ENCODE measurements at regions not wholly inside any gene's neighbourhood (a gene's known extent, or its start where the extent isn't known, plus 50 kb on each side); places are given as distances from the start of the nearest gene placed in this dataset.
"Not testable (repeated sequence)": the region's sequence is repeated elsewhere in the genome, so short reads cannot be mapped to it uniquely, and the experiment has no call there.

DNA sequence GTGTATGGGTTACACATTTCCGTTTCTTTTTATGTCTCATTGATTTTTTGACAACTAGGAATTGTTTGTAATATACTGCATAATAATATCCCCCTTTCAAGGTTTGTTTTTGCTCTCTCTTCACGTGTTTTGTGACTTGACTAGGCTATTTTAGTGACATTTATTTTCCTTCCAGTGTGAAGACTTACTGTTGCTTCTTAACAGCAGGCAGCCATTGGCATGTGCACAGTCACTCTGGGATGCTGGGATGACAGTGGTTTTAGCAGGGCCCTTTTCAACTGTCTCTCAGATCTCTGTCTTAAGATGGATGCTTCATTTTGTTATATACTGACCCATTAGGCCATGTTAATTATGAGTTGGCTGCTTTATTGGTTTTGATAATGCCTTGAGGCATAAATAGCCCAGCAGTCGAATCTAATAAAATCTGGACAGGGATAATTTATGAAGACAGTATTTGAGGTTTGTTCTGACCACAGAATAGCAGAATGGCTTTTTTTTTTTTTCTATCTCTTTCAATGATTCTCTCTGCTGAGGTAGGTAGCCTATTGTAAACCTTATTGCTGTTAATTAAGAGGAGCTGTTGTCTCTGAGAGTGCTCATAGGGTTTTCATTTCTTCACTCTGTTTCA, 536.0 kb downstream of the GABRG2 start:
- no peak for DNase-seq (ENCODE audit: low read depth in 2 of 3, low spot score in 1 of 3)

DNA sequence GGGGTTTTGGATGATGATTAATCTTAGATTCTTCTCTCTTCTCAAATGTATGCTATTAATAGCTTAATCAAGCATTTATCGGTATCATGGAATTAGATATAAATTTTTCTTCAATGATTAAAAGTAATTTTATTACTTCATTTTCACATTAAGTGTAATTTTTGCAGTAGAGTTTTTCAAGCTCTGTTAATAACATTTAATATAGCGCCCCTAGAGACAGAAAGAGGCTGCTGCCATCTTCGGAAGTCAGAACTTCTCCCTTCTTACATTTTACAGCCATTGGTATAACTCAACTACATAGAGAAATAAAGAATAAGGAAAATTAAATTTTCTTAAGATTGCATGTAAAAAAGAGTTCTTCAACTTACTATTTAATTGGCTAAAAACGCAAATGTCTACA, 540.3 kb downstream of the GABRG2 start:
- DNase-seq (ENCODE audit: low read depth in 2 of 3, low spot score in 1 of 3), result no peak

DNA sequence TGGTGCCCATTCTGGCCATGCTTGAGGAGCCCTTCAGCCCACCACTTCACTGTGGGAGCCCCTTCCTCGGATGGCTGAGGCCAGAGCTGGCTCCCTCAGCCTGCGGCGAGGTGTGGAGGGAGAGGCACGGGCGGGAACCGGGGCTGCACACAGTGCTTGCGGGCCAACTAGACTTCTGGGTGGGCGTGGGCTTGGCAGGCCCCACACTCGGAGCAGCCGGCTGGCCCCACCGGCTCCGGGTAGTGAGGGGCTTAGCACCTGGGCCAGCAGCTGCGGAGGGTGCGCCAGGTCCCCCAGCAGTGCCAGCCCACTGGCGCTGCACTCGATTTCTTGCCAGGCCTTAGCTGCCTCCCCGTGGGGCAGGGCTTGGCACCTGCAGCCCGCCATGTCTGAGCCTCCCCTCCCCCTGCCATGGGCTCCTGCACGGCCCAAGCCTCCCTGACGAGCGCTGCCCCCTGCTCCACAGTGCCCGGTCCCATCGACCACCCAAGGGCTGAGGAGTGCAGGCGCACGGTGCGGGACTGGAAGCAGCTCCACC, 554.2 kb downstream of the GABRG2 start:
- not testable (repeated sequence) for DNase-seq (ENCODE audit: low read depth in 2 of 3, low spot score in 1 of 3)

DNA sequence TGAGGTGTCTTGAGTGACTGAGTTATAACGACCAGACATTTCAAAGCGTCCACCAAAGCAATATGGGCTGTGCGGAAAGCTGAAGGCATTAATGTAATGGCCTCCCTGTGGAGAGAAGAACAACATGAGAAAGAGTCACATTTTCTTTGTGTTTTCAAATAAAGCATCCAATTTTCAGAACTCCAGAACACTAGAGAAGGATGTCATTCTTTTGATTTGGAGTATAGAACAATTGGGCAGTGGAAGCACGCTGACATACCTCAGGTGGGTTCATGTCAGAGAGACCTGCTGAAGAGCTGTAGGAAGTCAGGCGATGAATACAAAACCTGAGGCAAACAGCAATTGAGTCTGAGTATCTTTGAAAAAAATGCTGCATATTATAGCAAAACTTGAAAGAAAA, 556.5 kb downstream of the GABRG2 start:
- no peak for DNase-seq (ENCODE audit: low read depth in 2 of 3, low spot score in 1 of 3)

DNA sequence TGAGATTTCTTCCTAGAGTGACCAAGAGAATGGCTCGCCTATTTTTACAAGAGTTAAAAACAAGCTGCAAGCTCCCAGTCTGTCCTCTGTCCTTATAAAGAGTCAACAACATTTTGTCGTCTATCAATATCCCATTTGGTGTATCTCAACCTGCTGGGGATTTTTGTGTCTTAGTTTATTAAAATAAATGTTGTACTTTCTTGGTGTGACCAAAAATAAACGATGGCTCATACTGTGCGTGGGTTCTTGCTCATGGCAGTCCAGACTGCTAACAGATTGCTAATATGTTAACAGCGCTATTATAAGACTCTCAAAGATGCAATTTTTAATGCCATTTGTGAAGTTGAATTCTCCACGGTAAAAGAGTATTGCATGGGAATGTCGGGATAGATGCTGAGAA, 569.9 kb downstream of the GABRG2 start:
- DNase-seq (ENCODE audit: low read depth in 2 of 3, low spot score in 1 of 3), result no peak

DNA sequence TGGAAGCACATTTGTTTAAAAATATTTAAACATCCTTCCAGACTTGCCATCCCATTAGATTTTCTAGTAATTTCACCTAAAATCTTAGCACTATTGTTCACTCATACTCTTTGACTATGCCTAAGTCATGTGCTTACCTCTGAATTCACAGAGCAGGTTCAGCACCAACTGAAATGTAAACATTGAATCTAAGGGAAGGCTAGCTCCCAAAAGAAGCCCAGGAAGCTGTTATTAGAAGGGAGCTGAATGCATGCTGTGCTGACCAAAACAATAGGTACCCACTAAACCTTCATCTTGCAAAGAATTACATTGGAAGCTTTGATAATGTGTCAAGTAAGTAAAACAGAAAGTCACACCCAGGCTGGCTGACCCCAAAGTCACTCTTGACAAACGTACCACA, 571.3 kb downstream of the GABRG2 start:
- no peak for DNase-seq (ENCODE audit: low read depth in 2 of 3, low spot score in 1 of 3)

DNA sequence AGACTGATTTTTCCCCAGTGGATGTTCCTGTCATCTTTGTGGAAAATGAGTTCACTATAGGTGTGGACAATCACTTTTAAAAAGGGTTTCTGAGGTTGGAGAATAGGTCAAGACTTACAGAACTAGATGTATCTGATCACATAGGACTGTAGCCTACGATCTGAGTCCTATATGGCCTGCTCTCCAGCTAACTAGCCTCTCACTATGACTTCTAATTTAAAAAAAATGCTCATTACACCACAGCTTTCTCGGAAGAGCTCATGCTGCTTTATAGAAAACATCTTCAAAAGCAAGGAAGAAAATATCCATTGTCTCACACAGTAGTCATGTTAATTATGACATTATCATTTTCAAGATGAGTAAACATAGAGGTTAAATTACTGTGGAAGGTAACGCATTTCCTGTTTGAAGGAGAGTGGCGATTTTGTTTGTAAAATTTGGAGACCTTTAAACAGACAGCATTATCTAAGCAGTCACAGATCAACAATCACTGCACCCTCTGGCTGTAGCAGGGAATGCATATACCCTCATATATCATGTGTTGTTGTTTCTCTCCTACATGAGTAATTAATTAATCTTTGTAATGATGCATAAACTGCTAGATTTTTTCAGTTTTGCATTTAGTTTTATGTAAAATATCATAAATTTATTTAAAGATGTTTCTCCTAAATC, 573.7 kb downstream of the GABRG2 start:
- DNase-seq (ENCODE audit: low read depth in 2 of 3, low spot score in 1 of 3), result no peak

DNA sequence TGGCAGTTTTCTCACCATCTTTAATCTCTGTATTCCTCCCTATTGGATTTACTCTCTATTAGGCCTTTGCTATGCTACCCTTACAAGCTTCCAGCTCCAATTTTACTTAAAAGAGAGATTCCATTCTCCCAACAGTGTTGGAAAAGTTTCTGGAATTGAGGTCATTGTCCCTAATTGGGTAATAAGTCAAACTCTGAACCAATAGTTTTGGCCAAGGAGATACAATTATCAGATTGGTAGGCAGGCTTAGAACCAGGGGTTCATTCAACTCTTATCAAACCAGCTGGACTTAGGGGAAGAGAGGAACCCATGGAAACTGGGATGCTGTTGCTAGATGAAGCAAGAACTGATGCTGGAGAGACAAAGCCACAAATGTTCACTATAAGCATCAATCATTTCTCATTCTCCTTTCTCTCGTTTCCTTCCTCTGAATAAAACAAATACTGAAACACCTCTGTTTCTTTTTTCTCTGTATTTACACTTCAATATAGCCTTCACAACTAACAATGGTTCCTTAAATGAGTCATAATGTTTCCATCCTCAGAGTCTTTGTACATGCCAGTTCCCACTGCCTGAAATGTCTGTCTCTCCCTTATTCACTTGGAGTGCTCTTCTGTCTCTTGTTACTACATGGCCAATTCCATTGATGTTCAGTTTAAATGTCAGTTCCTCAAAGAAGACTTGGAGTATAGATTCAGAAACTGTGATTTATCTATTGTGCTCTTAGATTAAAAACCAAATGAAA, 587.3 kb downstream of the GABRG2 start:
- DNase-seq (ENCODE audit: low read depth in 2 of 3, low spot score in 1 of 3), result no peak

DNA sequence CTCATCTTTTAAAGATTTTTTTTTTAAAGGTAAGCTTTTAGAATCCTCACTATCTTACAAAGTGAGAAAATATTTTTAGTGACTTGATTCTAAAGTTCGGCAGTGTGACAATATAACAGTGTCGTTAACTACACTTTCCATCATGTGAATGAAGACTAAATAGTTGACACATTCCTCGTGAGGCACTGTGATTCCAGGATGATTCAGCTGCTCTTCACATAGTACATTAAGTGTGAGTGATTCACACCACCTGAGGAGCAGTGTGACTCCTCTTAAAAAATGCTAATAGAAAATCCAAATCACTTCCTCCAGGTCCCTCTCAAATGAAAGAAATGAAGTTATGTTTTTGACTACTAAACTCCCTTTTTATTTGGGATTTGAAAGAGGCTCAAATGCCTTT, 589.5 kb downstream of the GABRG2 start:
- no peak for DNase-seq (ENCODE audit: low read depth in 2 of 3, low spot score in 1 of 3)

DNA sequence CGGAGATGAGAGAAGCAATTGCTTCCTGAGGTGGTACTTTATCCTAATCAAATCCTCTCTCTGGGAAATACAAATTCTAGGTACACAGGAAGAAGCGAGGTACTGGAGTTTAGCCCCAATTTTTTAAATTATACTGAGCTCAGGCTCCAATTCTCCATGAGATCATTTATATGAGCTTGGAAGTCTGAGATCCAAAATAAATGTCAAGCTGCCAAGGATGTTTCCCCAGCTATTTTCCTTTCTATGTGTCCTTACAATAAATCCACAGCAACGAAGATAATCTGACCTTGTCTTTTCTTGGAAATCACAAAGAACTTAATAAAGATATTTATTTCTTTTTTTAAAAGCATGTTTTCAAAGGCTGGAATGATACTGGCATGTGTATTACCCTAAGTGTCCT, 597.3 kb downstream of the GABRG2 start:
- no peak for DNase-seq (ENCODE audit: low read depth in 2 of 3, low spot score in 1 of 3)

DNA sequence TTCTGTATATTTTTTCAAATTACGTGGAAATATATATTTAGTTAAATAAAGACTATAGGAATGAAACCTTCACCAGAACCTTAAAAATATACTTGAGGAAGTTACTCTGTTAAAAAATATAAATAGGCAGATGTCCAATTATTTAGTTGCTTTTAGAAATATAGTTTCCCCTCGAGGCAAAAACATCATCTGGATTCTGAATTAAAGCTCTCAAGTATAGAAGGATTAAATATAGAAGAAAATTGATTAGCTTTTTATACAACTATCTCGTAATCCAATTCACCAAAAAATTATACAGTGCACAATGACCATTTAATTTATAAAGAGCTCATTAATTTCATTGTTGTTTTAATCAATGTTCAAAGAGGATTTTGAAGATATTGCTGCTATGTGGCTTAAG, 601.4 kb downstream of the GABRG2 start:
- DNase-seq (ENCODE audit: low read depth in 2 of 3, low spot score in 1 of 3), result no peak

DNA sequence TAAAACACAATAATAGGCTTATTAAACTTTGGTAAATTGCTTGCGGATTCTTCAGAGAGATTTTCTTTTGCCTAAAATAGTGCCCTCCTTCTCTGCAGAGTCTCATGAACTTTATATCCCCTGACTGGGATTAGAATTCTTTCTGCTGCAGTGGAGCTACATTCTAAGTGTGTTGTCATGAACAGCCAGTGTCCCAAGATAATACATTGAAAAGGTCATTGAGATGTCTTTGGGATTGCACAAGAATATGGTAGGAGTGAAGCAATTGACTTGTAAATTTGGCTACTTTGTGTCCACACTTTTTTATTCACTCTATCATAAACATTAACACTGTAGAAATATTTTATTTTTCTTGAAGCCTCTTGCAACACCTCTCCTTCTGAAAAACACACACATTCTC, 604.5 kb downstream of the GABRG2 start:
- DNase-seq (ENCODE audit: low read depth in 2 of 3, low spot score in 1 of 3), result no peak

DNA sequence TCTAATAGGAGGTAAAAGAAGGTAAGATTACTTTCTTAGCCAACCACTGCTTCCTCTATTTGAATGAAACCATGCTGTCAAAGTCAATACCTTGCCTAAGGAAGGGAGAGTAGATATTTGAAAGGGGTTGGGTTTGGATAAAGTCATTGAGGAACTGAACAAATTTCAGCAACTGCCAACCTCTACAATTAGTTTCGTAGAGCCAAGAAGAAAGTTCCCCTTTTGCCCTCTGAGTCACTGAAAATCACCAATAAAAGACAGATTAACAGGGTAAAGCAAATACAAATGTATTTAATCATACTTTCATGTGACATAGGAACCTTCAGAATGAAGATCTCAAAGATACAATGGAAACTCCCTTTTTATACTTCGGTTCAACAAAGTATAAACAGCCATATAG, 615.7 kb downstream of the GABRG2 start:
- no peak for DNase-seq (ENCODE audit: low read depth in 2 of 3, low spot score in 1 of 3)

DNA sequence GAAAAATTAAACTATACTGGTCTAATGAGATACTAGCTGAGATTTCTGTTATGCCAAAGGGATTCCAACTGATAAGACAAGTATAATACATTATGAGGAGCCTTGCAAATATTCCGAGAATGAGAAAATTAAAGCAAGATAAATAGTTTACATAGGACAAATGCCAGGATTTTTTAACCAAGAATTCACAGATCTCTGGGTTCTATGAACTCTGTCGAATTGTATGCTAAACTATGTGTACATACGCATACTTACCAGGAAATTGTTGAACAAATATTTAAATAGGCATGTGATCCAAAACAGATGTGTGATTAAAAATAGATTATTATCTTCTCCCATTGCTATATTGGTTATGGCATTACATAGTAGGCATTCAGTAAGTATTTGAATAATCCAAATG, 616.6 kb downstream of the GABRG2 start:
- DNase-seq (ENCODE audit: low read depth in 2 of 3, low spot score in 1 of 3), result no peak

DNA sequence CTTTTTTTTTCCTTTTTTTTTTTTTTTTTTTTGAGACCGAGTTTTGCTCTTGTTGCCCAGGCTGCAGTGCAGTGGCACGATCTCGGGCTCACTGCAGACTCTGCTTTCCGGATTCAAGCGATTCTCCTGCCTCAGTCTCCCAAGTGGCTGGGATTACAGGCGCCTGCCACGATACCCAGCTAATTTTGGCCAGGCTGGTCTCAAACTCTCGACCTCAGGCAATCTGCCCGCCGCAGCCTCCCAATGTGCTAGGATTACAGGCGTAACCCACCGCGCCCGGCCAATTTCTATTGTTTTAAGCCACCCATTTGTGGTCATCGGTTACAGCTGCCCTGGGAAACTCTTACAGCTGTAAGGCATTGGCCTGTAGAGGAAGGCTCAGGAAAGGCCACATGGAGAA, 617.7 kb downstream of the GABRG2 start:
- no peak for DNase-seq (ENCODE audit: low read depth in 2 of 3, low spot score in 1 of 3)

DNA sequence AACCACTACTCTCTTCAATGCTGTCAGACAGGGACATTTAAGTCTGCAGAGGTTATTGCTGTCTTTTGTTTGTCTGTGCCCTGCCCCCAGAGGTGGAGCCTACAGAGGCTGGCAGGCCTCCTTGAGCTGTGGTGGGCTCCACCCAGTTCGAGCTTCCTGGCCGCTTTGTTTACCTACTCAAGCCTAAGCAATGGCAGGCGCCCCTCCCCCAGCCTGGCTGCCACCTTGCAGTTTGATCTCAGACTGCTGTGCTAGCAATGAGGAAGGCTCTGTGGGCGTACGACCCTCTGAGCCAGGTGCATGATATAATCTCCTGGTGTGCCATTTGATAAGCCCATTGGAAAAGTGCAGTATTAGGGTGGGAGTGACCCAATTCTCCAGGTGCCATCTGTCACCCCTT, 628.7 kb downstream of the GABRG2 start:
- DNase-seq (ENCODE audit: low read depth in 2 of 3, low spot score in 1 of 3), result not testable (repeated sequence)

DNA sequence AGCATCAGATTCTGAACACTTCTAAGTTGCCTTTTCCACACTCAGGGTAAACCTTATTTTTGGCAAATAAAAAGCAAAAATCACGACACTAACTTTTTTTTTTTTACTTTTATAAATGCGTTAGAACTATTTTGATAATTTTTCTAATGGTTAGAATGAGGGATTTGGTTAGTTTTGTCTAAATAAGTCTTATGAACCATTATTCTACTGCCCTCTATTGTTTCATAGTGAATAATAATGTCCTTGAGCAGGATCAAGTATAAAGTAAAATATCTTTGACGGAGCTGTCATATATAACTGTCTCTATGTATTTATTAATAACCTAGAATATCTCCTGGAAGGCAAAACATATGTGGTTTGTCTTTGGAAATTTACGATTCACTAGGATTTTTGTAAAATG, 631.8 kb downstream of the GABRG2 start:
- no peak for DNase-seq (ENCODE audit: low read depth in 2 of 3, low spot score in 1 of 3)

DNA sequence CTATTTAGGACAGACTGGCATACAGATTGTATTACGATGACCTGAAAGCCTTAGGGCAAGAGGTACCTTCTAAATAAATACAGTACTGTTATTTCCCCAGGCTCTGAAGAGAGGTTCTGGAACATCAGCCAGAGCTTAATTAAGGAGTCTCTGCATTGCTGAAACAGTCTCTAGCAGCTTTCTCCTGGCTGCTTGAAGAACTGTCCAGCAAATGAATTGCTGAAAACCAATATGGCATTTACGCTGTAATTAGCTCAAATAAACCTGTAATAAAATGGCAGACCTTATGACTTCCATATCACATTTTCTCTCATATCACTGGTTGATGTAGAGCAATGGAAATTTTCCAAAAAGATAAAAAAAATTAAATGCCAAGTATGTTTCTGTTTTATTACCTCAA, 636.3 kb downstream of the GABRG2 start:
- no peak for DNase-seq (ENCODE audit: low read depth in 2 of 3, low spot score in 1 of 3)

DNA sequence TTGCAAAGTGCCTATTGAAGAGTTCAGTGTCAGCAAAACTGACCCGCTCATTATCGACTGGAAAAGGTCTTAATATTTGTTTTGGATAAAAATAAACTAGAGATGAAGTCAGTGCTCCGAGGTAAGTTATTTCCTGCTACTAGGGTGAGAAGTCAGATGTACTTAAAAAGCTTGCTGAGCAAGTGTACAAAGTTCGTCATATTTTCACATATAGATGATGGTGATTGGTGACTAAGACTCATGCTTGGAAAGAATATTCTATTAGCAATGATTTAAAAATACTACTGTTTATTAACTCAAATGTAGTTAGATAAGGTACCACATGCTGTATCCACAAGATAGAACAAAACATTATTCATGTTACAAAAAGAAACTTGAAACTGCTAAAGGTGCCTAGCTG, 643.7 kb downstream of the GABRG2 start:
- no peak for DNase-seq (ENCODE audit: low read depth in 2 of 3, low spot score in 1 of 3)

DNA sequence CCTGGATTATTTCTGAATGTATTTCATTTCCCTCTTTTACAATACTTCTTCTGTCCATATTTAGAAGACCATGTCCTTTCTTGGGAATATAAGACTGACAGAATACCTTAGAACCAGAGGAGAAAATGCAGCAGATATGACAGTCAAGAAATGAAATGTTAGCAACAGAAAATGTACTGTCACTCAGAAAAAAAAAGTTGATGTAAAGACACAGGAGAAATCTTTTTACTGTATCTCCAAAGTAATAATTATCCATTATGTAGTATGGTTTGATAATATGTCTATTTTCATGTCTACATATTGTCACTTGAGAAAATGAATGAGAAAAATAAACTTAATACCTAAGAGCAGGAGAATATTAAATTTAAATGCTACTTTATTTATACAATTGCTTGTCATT, 652.1 kb downstream of the GABRG2 start:
- no peak for DNase-seq (ENCODE audit: low read depth in 2 of 3, low spot score in 1 of 3)

DNA sequence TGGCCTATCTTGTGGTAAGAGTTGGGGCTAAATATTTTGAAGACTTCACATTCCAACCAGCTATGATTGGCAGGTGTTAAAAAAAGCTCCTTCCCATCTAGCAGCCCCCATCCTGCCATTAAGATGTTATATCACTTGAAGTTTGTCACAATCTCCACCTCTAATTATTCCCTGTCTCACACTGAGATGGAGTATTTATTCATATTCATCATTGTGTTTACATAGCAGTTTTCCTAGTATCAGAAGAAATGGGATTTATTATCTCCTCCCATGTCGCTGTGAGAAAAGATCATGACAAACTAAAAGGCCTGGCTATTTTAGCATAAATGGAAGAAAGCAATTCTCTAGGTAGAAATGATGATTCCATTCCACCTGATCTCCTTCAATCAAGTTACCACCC, 653.6 kb downstream of the GABRG2 start:
- no peak for DNase-seq (ENCODE audit: low read depth in 2 of 3, low spot score in 1 of 3)

DNA sequence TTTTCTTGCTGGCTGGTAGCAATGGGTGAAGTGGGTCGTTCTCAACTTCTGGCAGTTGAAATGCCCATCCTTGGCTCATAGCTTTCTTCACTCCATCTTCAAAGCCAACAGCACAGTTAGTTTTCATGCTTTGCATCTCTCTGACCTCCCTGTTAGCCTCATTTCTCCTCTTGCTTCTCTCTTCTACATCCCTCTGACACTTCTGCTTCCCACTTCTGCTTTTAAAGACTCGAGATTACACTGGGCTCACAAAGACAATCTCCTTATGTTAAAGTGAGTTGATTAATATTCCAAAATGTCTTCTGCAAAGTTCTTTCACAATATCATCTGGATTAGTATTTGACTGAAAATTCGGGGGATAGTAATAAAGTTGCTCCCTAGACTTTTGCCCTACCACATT, 684.8 kb upstream of the CCNG1 start:
- no peak for DNase-seq (ENCODE audit: low read depth in 2 of 3, low spot score in 1 of 3)

Data from stimulated activated CD4-positive, alpha-beta T cell treated with anti-CD3 and anti-CD28 coated beads, Interleukin-12 subunit alpha, Interleukin-12 subunit beta, amount 100 ng/mL, for 48 hours (primary cell).